Activated CD8-positive, alpha-beta T cell treated with anti-CD3 and anti-CD28 coated beads, Interleukin-2, amount 10 ng/mL, durations not matched to agents 7 days and 5 days (primary cell): ENCODE measurements at regions not wholly inside any gene's neighbourhood (a gene's known extent, or its start where the extent isn't known, plus 50 kb on each side); places are given as distances from the start of the nearest gene placed in this dataset.

Experiments
- ATAC-seq: fragments of 150-1000 bp; cut with Tn5 transposase; one replicate; pipeline ENCODE4 v1.10.0; 2021; ENCODE audit warnings: moderate library complexity
- CTCF ChIA-PET: fragments of 350-600 bp; sonication (Branson Sonifier 250); formaldehyde crosslinking; loops from one replicate; lab custom pipeline; 2021; ENCODE audit warnings: antibody characterized with exemption; lab: Charles Lee
- POLR2A ChIA-PET: fragments of 350-600 bp; sonication (Branson Sonifier 250); formaldehyde crosslinking; loops from one replicate; lab custom pipeline; 2021; ENCODE audit warnings: antibody characterized with exemption; lab: Charles Lee
- DNase-seq: peaks from one replicate; pipeline ENCODE4 v3.0.0-alpha.2; 2020
- H3K27ac Mint-ChIP-seq: one replicate; pipeline ENCODE4 v1.8.0; 2021; ENCODE audit warnings: mild to moderate bottlenecking, mixed read lengths
- H3K27me3 Mint-ChIP-seq: one replicate; pipeline ENCODE4 v1.8.0; 2021; ENCODE audit warnings: low read depth, mixed read lengths
- H3K36me3 Mint-ChIP-seq: one replicate; pipeline ENCODE4 v1.8.0; 2021; ENCODE audit warnings: low read depth, mixed read lengths
- H3K4me1 Mint-ChIP-seq: one replicate; pipeline ENCODE4 v1.8.0; 2021; ENCODE audit warnings: low read depth, mixed read lengths
- H3K4me3 Mint-ChIP-seq: one replicate; pipeline ENCODE4 v1.8.0; 2021; ENCODE audit warnings: mild to moderate bottlenecking, mixed read lengths
- H3K9me3 Mint-ChIP-seq: one replicate; pipeline ENCODE4 v1.8.0; 2022; ENCODE audit warnings: mixed read lengths; ENCODE audit not compliant: insufficient read depth

DNA sequence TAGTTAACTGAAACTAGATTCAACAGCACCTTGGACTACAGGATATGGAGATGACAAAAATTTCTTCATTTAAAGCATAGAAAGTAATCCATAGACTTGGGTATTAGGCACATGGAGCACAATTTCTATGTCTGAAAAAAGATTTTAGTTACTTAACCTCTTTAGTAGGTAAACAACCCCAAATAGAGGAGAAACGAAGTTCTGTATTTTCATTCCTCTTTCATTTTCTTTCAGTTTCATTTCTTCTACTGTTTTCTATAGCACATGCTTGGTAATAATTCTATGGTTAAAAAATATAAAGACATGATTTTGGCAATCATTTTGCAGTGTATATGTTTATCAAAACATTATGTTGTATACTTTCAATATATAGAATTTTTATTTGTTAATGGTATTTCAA lies 99.5 kb downstream of the CASP12 start:
- H3K4me1 Mint-ChIP-seq = peaks cover 35% of the 10 kb centered on the region
- peaks cover 29% of the 10 kb centered on the region for H3K36me3 Mint-ChIP-seq
- no peaks in the 10 kb centered on the region for H3K27me3 Mint-ChIP-seq
- H3K27ac Mint-ChIP-seq = peak overlapping the region; percentile 88
- no peak for DNase-seq
- POLR2A ChIA-PET = no interaction called here
- CTCF ChIA-PET = interaction anchor here (1.3 to 1.4 kb wide), 2 partner anchors 22 to 189 kb away, joined by 3 to 5 read pairs; no protein-coding TSS in a partner anchor
- peaks cover 26% of the 10 kb centered on the region for H3K9me3 Mint-ChIP-seq
- peak overlapping the region; percentile 63 for H3K4me3 Mint-ChIP-seq
- ATAC-seq = peak; percentile 74

DNA sequence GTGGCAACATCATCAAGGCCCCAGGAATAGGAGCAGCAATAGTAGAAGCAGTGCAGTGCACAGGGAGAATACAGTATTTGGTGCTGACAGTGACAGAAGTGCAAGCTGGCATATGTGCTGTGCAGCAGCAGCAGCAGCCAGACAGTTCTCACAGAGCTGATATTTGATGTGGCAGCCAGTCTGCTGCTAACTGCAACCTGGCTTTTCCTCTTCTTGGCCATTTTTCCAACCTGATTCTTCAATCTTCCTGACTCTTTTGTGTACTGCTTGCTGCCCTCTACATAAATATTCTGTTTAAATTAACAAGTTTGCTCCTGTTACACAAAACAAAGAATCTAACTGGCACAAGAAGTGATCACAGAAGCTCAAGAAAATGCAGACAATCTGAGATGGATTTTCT lies 102.0 kb downstream of the CASP12 start:
- DNase-seq = no peak
- Mint-ChIP-seq H3K27me3 (no peaks in the 10 kb centered on the region), H3K4me3 (no peak overlapping the region), H3K36me3 (peaks cover 29% of the 10 kb centered on the region), H3K4me1 (peaks cover 33% of the 10 kb centered on the region), H3K9me3 (peaks cover 26% of the 10 kb centered on the region), H3K27ac (no peak overlapping the region)
- ATAC-seq = no peak
- POLR2A ChIA-PET = no interaction called here
- CTCF ChIA-PET = no interaction called here

DNA sequence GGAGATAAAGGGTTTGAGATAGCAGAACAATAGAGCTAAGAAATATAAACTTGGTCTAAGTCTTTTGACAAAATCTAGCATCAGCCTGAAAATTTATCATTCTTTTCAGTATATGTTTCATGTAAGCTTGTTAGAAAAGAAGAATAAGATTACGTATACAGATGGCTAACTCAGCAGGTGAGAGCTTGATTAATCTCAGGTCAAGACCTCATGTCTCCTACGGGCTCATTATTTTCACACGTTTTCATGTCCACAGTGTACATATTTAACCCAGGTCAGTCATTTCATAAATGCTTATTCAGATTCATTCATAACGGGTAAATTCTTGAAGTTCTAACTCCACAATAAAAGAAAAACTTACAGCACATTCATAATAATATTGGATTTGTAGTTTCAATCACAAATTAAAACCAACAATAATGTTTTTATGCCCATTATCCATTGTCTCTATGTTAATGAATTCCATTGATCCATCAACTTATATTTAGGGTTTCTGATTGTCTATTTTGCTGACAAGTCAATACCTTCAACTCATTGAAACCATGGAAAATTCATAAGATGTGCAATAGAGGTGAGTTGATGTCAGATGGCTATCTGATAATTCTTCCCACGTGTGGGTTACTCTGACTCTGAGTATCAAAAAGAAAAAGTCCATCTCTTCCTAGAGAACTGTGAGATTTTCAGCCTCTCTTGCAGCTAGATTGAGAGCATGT lies 102.6 kb downstream of the CASP12 start:
- Mint-ChIP-seq H3K4me3 (no peak overlapping the region), H3K9me3 (peaks cover 26% of the 10 kb centered on the region), H3K27me3 (no peaks in the 10 kb centered on the region), H3K4me1 (peaks cover 33% of the 10 kb centered on the region), H3K27ac (no peak overlapping the region), H3K36me3 (peaks cover 29% of the 10 kb centered on the region)
- no peak for DNase-seq
- CTCF ChIA-PET = no interaction called here
- ATAC-seq = no peak
- POLR2A ChIA-PET = no interaction called here

DNA sequence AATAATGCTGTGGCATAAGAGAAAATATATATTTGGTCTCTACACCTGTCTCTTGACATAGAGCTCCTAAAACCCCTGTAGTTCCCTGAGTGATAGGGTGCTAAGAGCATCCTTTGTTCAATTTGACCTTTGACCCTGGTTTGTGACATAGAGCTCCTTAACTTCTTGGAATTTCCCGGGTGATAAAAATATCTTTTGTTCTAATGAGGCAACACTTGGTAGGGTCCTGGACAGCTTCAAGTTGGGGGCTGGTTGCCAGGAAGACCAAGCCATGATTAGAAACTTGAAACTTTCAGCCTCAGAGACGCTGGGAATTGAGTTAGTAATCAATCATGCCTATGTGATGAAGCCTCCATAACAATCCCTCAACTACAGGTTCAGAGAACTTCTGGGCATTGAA lies 105.4 kb downstream of the CASP12 start:
- Mint-ChIP-seq H3K9me3 (peaks cover 19% of the 10 kb centered on the region), H3K36me3 (peaks cover 17% of the 10 kb centered on the region), H3K4me3 (no peak overlapping the region), H3K27me3 (no peaks in the 10 kb centered on the region), H3K4me1 (peaks cover 9% of the 10 kb centered on the region), H3K27ac (no peak overlapping the region)
- CTCF ChIA-PET = interaction anchor here (0.7 to 1.4 kb wide), 2 partner anchors 9 to 70 kb away, joined by 3 read pairs; no protein-coding TSS in a partner anchor
- POLR2A ChIA-PET = no interaction called here
- ATAC-seq (no peak), DNase-seq (no peak)

DNA sequence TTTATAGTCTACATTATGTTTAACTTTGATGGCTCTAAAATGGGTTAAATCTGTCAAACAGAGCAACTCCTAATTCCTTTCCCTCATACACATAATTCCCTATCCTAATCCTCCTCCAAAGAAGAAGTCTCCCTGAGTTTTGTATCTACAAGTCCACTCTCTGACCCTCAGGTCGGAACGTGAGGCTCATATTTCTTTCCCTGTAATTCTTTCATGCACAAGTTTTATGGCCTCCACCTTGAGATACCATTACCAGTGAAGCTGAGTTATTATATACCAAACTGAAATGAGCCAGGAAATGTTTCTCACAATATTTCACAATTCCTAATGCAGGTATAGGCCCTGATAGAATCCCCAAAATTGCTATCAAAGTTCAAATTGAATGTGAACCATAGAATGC lies 106.4 kb downstream of the CASP12 start:
- peaks cover 8% of the 10 kb centered on the region for H3K36me3 Mint-ChIP-seq
- peaks cover 2% of the 10 kb centered on the region for H3K4me1 Mint-ChIP-seq
- POLR2A ChIA-PET = no interaction called here
- ATAC-seq = no peak
- no peak for DNase-seq
- H3K27ac Mint-ChIP-seq = no peak overlapping the region
- H3K27me3 Mint-ChIP-seq = no peaks in the 10 kb centered on the region
- CTCF ChIA-PET = interaction anchor here (1.4 kb wide), 1 partner anchor 69 kb away, joined by 3 read pairs; no protein-coding TSS in a partner anchor
- peaks cover 9% of the 10 kb centered on the region for H3K9me3 Mint-ChIP-seq
- H3K4me3 Mint-ChIP-seq = no peak overlapping the region

DNA sequence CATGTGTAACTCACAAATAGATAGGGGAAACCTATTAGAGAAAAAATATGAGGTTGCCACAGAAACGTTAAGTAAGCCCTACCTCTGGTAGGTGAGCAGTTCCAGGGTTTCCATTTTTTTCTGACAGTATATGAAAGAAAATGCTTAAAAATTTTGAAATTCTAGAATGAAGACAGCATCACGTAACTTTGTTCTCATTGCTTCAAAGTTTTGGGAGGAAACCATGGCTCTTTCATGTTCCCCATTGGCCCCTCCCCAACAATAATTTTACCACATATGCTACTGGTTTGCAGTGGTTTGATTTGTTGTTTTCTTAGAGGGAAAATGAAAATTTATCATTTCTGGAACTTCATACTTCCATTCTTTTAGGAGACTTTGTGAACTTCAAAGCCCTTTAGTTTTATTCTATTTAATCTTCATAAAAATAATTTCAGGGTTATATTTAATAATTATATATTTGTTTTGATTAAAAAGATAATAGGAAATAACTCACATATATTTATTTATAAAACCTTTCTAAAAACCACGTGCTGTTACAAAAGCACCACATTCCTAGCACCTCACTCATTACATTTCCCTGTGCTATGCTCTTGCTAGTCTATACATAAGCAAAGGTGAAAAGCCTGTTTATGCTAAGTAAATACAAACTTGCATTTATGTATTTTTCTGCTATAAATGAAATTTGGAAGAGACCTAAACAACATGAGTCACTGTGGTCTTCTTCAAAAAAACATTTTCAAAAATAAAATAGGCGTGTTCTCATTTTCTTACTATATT lies 113.4 kb downstream of the CASP12 start:
- POLR2A ChIA-PET = no interaction called here
- Mint-ChIP-seq H3K4me1 (no peaks in the 10 kb centered on the region), H3K27ac (no peak overlapping the region), H3K36me3 (no peaks in the 10 kb centered on the region), H3K27me3 (no peaks in the 10 kb centered on the region), H3K9me3 (no peaks in the 10 kb centered on the region), H3K4me3 (no peak overlapping the region)
- DNase-seq (no peak), ATAC-seq (no peak)
- CTCF ChIA-PET = no interaction called here

DNA sequence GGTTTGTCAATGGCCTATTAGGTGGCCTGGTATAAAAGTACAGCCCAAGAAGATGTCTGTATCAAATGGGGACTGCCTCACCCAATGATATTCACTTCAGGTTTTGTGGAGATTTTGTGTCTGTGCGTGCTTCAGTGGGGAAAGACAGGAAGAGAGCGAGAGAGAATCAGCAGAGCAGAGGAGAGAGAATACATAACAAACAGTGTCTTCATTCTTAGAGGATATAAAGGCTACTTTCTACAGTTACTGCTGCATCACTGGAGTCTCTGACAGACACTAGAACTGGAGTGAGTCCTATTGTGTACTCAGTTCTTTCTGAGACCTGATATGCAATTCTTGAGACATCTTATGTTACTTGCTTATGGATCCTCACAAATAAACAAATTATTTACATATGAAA lies 115.0 kb downstream of the CASP12 start:
- no peak overlapping the region for H3K4me3 Mint-ChIP-seq
- POLR2A ChIA-PET = no interaction called here
- CTCF ChIA-PET = interaction anchor here (0.7 to 1.4 kb wide), 2 partner anchors 10 to 17 kb away, joined by 3 read pairs; no protein-coding TSS in a partner anchor

DNA sequence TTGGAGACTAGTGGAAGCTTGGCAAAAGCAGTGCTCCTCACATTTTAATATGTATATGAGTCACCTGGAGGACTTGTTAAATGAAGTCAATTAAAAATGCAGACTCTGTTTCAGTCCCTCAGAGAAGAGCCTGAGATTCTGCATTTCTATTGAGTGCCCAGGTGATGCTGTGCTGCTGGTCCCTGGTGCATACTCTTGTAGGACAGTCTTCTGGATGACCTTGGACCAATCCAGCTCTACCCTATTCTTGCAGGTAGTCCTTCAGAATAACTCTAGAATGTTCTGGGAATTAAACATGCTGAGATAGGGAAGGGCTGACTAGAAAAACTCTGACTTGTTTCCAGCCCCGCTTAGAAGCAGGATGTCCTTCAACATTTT lies 115.9 kb downstream of the CASP12 start:
- Mint-ChIP-seq H3K27me3 (no peaks in the 10 kb centered on the region), H3K9me3 (no peaks in the 10 kb centered on the region), H3K36me3 (no peaks in the 10 kb centered on the region), H3K4me3 (no peak overlapping the region), H3K27ac (no peak overlapping the region), H3K4me1 (no peaks in the 10 kb centered on the region)
- ChIA-PET POLR2A (no interaction called here), CTCF (interaction anchor here (1.4 kb wide), 1 partner anchor 17 kb away, joined by 3 read pairs; no protein-coding TSS in a partner anchor)
- DNase-seq (no peak), ATAC-seq (no peak)

More for the DNA sequence above, 115.0 kb downstream of the CASP12 start:
- ATAC-seq (no peak), DNase-seq (no peak)
- H3K4me1 Mint-ChIP-seq = no peaks in the 10 kb centered on the region
- H3K27me3 Mint-ChIP-seq = no peaks in the 10 kb centered on the region
- no peaks in the 10 kb centered on the region for H3K9me3 Mint-ChIP-seq
- no peaks in the 10 kb centered on the region for H3K36me3 Mint-ChIP-seq
- H3K27ac Mint-ChIP-seq = no peak overlapping the region

DNA sequence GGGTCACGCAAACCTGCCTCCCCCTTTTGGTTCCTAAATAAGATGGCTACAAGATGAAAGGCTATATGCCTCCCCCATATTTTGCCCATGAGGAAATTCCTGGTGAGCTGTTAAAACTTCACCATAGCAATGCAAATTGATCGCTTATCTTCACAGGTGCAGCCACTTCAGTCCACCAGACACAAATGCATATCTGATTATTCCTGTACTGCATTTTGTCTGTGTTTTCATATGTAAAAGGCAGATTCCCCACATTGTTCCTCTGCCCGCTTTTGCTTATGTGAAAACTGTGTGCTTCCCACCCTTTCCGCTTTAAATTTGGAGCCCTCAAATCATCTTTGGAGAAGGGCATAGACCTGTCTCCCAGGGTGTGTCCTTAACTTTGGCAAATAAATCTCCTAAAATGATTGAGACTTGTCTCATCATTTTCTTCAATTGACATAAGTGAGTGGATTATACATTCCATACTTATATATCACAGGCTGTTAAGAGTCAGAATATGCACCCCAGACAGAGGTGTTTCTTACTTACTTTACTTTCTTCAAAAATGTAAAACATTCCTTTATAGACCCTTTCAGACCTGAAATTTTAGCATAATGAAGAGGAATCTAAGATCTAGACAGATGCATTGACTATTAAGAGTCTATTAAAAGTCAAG lies 116.4 kb downstream of the CASP12 start:
- Mint-ChIP-seq H3K9me3 (no peaks in the 10 kb centered on the region), H3K4me3 (no peak overlapping the region), H3K36me3 (no peaks in the 10 kb centered on the region), H3K27ac (no peak overlapping the region), H3K4me1 (no peaks in the 10 kb centered on the region), H3K27me3 (no peaks in the 10 kb centered on the region)
- ChIA-PET POLR2A (no interaction called here), CTCF (interaction anchor here (1.4 kb wide), 1 partner anchor 18 kb away, joined by 3 read pairs; no protein-coding TSS in a partner anchor)
- ATAC-seq (no peak), DNase-seq (no peak)

DNA sequence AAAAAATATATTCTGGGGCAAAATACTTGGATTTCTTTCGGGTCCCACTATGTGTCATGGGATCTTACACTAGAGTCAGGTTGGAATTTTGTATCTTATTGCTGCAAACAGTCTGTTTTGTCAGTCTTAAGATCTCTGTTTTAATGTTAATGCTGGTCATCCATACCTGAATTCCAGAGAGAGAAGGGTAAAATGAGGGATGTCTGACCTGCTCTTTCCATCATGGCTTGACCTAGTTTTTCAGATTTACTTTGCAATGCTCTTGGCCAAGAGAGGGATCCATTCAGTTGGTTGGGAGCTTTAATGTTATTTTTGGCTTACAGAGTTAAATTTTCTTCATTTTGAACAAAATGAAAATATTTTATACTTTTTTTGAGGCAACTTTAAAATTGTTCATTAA lies 117.2 kb downstream of the CASP12 start:
- Mint-ChIP-seq H3K27me3 (no peaks in the 10 kb centered on the region), H3K4me3 (no peak overlapping the region), H3K27ac (no peak overlapping the region), H3K36me3 (no peaks in the 10 kb centered on the region), H3K4me1 (no peaks in the 10 kb centered on the region), H3K9me3 (peaks cover under 1% of the 10 kb centered on the region)
- no peak for ATAC-seq
- ChIA-PET POLR2A (no interaction called here), CTCF (no interaction called here)
- no peak for DNase-seq

DNA sequence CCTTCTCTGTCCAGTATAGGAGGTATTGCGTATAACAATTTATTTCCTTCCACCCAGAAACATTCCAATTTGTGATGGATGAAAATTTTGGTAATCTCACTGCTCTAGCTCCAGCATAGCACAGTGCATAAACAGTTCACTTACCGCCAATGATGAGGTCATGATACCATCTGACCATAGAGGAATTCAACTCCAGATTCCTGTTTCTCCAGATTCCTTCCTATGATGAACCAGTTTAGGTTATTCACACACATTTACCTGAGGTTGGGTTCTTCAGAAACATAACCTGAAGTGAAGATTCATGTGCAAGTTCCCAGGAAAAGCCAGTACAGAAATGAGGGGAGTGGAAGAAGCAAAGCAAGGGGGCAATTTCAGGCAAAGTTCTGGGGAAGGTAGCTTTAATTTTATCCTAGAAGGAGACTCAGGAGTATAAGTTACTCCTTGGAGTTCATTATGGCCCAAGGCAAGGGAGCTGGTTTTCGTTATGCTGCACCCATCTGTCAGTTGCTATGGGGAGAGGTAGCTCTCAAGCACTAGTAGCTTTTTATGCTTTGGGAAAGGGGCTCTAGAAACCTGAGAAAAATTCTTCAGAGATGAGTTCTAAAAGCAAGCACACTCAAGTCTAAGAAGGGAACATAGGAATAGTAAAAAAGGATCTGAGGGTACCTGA lies 121.6 kb downstream of the CASP12 start:
- ChIA-PET POLR2A (no interaction called here), CTCF (interaction anchor here (1.2 to 1.3 kb wide), 2 partner anchors 10 to 23 kb away, joined by 3 to 4 read pairs; no protein-coding TSS in a partner anchor)
- Mint-ChIP-seq H3K4me1 (peaks cover 13% of the 10 kb centered on the region), H3K27me3 (no peaks in the 10 kb centered on the region), H3K9me3 (peaks cover 4% of the 10 kb centered on the region), H3K4me3 (no peak overlapping the region), H3K36me3 (peaks cover 8% of the 10 kb centered on the region), H3K27ac (no peak overlapping the region)
- DNase-seq (no peak), ATAC-seq (no peak)
